ENCODE measurements at regions not wholly inside any gene's neighbourhood (a gene's known extent, or its start where the extent isn't known, plus 50 kb on each side); places are given as distances from the start of the nearest gene placed in this dataset.

DNA sequence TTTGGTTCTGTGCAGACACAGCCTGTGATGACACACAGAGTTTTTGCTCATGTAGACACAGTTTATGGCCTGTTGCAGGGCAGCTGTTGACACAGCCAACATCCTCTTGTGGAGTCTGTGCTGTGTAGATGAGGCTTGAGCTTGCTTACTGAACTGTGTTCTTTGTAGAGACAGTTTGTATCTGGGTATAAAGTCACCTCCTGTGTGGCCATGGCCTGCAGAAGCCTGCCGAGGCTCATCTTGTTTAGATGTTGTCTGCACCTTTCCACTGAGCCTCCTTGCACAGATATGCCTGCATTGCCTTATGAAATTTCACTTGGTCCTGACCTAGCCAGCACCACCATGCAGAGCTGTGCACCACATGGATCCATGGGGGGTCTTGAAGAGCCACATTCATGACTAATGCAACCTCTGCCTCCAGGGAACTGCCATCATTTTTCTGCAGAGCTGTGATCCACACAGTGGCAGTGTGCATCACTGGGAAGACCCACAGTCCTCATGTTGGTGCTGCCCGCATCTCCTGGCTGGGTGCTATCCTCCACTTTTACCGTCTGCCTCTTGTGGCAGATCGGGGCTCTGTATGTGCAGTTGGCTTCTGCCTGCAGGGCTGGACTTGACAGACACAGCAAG, 198.0 kb upstream of the MAMLD1 start:
- no peak overlapping the region for H3K4me3 ChIP-seq (ENCODE audit: low read depth, low read length, poor library complexity, severe bottlenecking)
- no peaks in the 10 kb centered on the region for H3K36me3 ChIP-seq (ENCODE audit: insufficient read depth, low read length, poor library complexity, severe bottlenecking)
- no TSS peak for BruUV-seq (replicated peaks)
- ChIA-PET CTCF (no interaction called here), POLR2A (ENCODE audit: low non-redundant PET) (no interaction called here)
- intact Hi-C loops (cut with micrococcal nuclease; ENCODE audit: unreplicated experiment), result no loop called here
- DNase-seq (ENCODE audit: low spot score), result peak; percentile 12
- no peak for TF ChIP-seq EZH2 (IDR thresholded peaks at IDR 0.05; ENCODE audit: borderline replicate concordance, low read depth, low read length, poor library complexity, severe bottlenecking)
- TF ChIP-seq, protein P1, sequence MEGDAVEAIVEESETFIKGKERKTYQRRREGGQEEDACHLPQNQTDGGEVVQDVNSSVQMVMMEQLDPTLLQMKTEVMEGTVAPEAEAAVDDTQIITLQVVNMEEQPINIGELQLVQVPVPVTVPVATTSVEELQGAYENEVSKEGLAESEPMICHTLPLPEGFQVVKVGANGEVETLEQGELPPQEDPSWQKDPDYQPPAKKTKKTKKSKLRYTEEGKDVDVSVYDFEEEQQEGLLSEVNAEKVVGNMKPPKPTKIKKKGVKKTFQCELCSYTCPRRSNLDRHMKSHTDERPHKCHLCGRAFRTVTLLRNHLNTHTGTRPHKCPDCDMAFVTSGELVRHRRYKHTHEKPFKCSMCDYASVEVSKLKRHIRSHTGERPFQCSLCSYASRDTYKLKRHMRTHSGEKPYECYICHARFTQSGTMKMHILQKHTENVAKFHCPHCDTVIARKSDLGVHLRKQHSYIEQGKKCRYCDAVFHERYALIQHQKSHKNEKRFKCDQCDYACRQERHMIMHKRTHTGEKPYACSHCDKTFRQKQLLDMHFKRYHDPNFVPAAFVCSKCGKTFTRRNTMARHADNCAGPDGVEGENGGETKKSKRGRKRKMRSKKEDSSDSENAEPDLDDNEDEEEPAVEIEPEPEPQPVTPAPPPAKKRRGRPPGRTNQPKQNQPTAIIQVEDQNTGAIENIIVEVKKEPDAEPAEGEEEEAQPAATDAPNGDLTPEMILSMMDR (conservative IDR thresholded peaks at IDR 0.05; ENCODE audit: low read depth, low read length), result no peak
- H3K27me3 ChIP-seq (replicated peaks; ENCODE audit: insufficient read depth, low read depth, low read length, poor library complexity), result no peaks in the 10 kb centered on the region
- H3K9me3 ChIP-seq (ENCODE audit: low read depth, low read length, poor library complexity, severe bottlenecking), result no peaks in the 10 kb centered on the region
- no peaks in the 10 kb centered on the region for H3K4me1 ChIP-seq (ENCODE audit: insufficient read depth, low read length, poor library complexity, severe bottlenecking)
- H3K27ac ChIP-seq (ENCODE audit: low read depth, low read length, poor library complexity, severe bottlenecking), result no peak overlapping the region

DNA sequence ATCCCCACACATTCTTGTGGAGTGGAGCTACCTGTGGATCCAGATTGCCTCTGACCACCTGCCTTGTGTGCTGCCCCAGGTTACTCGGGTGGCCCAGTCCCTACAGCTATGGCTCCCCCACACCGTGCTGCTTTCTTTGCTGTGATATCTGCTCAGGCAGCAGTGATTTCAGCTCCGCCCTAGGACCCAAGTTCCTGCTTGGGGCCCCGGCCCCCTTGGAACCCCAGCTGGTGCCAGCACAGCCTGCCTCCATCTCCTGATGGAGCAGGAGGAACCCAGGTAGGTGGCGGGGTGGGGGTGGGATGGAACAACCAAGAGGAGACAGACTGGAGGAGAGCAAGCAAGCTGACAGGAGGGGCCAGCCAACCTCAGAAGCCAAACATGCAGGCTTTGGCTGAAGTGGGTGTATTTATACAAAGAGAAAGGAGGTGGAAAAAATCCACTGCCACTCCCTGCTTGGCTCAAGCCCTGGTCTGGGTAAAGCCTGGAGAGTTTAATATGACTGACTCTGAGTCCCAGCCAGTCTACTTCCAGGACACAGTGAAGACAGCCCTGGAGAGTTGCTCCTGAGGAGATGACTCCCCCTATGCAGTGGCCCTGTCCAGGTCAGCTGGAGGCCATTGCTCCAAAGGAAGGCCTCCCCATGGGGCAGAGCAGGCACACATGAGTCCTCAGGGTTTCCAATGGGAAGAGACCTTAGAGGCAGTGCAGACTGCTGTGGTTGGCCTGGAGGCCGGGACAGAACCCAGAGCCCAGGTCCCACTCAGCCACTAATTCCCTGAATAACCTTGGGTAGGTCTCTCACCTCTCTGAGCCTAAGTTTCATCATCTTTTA, 197.1 kb upstream of the MAMLD1 start:
- CTCF ChIA-PET, result no interaction called here
- Histone ChIP-seq H3K27ac (ENCODE audit: low read depth, low read length, poor library complexity, severe bottlenecking) (no peak overlapping the region), H3K4me1 (ENCODE audit: insufficient read depth, low read length, poor library complexity, severe bottlenecking) (no peaks in the 10 kb centered on the region), H3K27me3 (replicated peaks; ENCODE audit: insufficient read depth, low read depth, low read length, poor library complexity) (no peaks in the 10 kb centered on the region), H3K9me3 (ENCODE audit: low read depth, low read length, poor library complexity, severe bottlenecking) (no peaks in the 10 kb centered on the region), H3K4me3 (ENCODE audit: low read depth, low read length, poor library complexity, severe bottlenecking) (no peak overlapping the region), H3K36me3 (ENCODE audit: insufficient read depth, low read length, poor library complexity, severe bottlenecking) (no peaks in the 10 kb centered on the region)
- TF ChIP-seq, protein P1 (conservative IDR thresholded peaks at IDR 0.05; ENCODE audit: low read depth, low read length), result no peak
- TF ChIP-seq EZH2 (IDR thresholded peaks at IDR 0.05; ENCODE audit: borderline replicate concordance, low read depth, low read length, poor library complexity, severe bottlenecking), result no peak
- no TSS peak for BruUV-seq (replicated peaks)
- intact Hi-C loops (cut with micrococcal nuclease; ENCODE audit: unreplicated experiment), result no loop called here
- POLR2A ChIA-PET (ENCODE audit: low non-redundant PET), result no interaction called here
- DNase-seq (ENCODE audit: low spot score), result no peak

DNA sequence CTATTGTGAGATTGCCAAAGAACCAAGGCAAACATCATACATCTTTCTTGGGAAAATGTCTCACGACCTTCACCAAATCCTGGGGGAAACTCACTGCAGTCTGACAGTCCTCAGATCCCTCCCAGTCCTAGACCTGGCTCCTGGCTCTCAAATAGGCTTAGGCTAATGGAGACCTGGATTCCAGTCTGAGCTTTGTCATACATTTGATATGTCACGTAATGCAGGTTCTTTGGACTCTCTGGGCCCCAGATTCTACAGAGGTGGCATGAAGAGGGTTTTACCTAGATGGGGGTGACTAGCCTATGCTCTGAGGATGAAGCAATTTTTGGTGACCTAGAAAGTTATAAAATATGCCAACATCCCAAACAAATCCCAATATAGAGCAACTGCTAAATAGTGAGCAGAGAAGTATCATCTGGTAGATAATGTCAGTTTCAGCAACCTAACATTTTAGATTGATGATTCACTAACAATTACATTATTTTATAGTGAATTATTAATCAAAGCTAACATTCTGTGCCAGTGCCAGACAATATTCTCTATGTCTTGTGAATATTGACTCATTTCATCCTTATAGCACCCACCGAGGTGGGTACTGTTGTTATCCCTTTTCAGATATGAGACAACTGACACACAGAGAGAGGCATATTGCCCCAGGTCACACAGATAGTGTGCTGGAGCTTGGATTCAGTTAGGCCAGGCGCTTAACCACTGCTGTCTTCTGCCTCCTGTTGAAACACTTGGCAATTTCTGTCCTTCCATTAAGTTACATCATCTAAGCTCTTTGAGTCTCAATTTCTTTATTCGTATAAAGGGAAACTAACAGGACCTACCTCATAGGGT, 195.4 kb upstream of the MAMLD1 start:
- Histone ChIP-seq H3K4me1 (ENCODE audit: insufficient read depth, low read length, poor library complexity, severe bottlenecking) (no peaks in the 10 kb centered on the region), H3K9me3 (ENCODE audit: low read depth, low read length, poor library complexity, severe bottlenecking) (no peaks in the 10 kb centered on the region), H3K27me3 (replicated peaks; ENCODE audit: insufficient read depth, low read depth, low read length, poor library complexity) (no peaks in the 10 kb centered on the region), H3K4me3 (ENCODE audit: low read depth, low read length, poor library complexity, severe bottlenecking) (no peak overlapping the region), H3K27ac (ENCODE audit: low read depth, low read length, poor library complexity, severe bottlenecking) (no peak overlapping the region), H3K36me3 (ENCODE audit: insufficient read depth, low read length, poor library complexity, severe bottlenecking) (no peaks in the 10 kb centered on the region)
- intact Hi-C loops (cut with micrococcal nuclease; ENCODE audit: unreplicated experiment), result no loop called here
- ChIA-PET POLR2A (ENCODE audit: low non-redundant PET) (no interaction called here), CTCF (no interaction called here)
- BruUV-seq (replicated peaks), result no TSS peak
- DNase-seq (ENCODE audit: low spot score), result no peak
- no peak for TF ChIP-seq EZH2 (IDR thresholded peaks at IDR 0.05; ENCODE audit: borderline replicate concordance, low read depth, low read length, poor library complexity, severe bottlenecking)
